K562 (cell line): ENCODE measurements at regions not wholly inside any gene's neighbourhood (a gene's known extent, or its start where the extent isn't known, plus 50 kb on each side); places are given as distances from the start of the nearest gene placed in this dataset.

Source experiments
- CBX5 ChIP-seq: IDR thresholded peaks from 2 replicates; pipeline ENCODE4 v1.6.1; 2014; ENCODE audit warnings: low read depth, borderline replicate concordance
- FOXJ2 ChIP-seq: fragments of 200-800 bp; sonication (Bioruptor generic); IDR thresholded peaks from 2 replicates; pipeline ENCODE4 v1.6.1; 2016; ENCODE audit warnings: missing genetic modification characterization, missing compliant biosample characterization
- GATA2 ChIP-seq: sonication (generic); formaldehyde crosslinking; IDR thresholded peaks from 2 replicates; pipeline ENCODE4 v1.4.0; 2020; ENCODE audit warnings: mild to moderate bottlenecking, missing genetic modification reagents
- HDAC2 ChIP-seq: fragments of 450-650 bp; IDR thresholded peaks from 2 replicates; pipeline ENCODE4 v1.6.1; 2016; ENCODE audit warnings: mild to moderate bottlenecking
- RAD51 ChIP-seq: fragments of 450-650 bp; IDR thresholded peaks from 2 replicates; pipeline ENCODE4 v1.7.1; 2016; ENCODE audit warnings: low read depth, mild to moderate bottlenecking, borderline replicate concordance
- ZKSCAN3 ChIP-seq: fragments of 250-450 bp; sonication (Bioruptor Pico); IDR thresholded peaks from 2 replicates; pipeline ENCODE4 v1.4.0; 2020
- ZNF644 ChIP-seq: fragments of 200-800 bp; sonication (Bioruptor generic); IDR thresholded peaks from 2 replicates; pipeline ENCODE4 v1.6.1; 2016; ENCODE audit warnings: low read depth, missing genetic modification characterization, missing compliant biosample characterization
- TF ChIP-seq, protein P1 (sequence below), 2 experiments: fragments of 450-650 bp; formaldehyde crosslinking in 1 of 2; IDR thresholded peaks; 2 replicates each; pipeline versions ENCODE4 v1.4.0 to v1.6.1; 2014 to 2020; ENCODE audit warnings: mild to moderate bottlenecking in 2 of 2, borderline replicate concordance in 1 of 2, low read depth in 1 of 2
- TF ChIP-seq, protein P2 (sequence below): fragments of 450-650 bp; IDR thresholded peaks from 2 replicates; pipeline ENCODE4 v1.6.1; 2016; ENCODE audit warnings: mild to moderate bottlenecking
- TF ChIP-seq, protein P3 (sequence below): sonication (generic); formaldehyde crosslinking; IDR thresholded peaks from 2 replicates; pipeline ENCODE4 v1.9.0; 2022; ENCODE audit warnings: mild to moderate bottlenecking, missing genetic modification reagents
- TF ChIP-seq, protein P4 (sequence below), 2 experiments: fragments of 450-650 bp; IDR thresholded peaks; 2 replicates each; pipeline ENCODE4 v1.6.1; 2018; ENCODE audit warnings: mild to moderate bottlenecking in 2 of 2, low read depth in 1 of 2; ENCODE audit not compliant: partially characterized antibody in 2 of 2

DNA sequence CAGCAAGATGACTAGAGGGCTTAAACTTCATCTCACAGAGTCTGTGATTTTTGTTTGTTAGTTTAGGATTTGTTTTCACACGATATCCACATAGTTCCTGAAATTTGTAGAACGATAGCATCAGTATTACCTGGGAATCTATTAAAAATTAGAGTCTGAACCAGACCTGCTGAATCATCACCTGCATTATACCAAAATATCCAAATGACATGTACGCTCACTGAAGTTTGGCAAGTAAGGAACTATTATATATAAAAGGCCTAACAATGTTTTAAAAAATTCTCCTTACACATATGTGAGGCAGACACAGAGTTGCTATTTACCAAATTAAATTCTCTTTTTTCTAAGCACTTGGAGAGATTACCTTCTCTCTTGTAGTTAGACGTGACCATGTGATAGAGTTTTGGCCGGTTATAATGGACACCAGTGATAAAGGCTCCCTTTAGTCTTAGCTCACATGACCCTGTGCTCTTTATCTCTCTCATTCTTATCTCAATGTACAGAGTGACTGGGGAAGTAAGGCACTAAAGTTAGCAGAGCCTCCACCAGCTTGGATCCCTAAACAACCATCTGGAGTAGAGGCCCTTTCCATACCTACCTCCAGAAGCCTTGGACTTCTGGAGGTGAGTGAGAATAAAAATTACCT is 363.1 kb downstream of the DSC3 start (continued):
- TF ChIP-seq FOXJ2 (tag) (peak; percentile 44; the same call in 1 of the 2 replicates), GATA2 (CRISPR knock-in tag) (peak; percentile 71), ZNF644 (tag) (peak; percentile 66; the same call in 1 of the 2 replicates), RAD51 (peak; percentile 86), CBX5 (peak; percentile 52; the same call in 1 of the 2 replicates), ZKSCAN3 (CRISPR knock-in tag) (no peak), HDAC2 (no peak)
- TF ChIP-seq, protein P1, sequence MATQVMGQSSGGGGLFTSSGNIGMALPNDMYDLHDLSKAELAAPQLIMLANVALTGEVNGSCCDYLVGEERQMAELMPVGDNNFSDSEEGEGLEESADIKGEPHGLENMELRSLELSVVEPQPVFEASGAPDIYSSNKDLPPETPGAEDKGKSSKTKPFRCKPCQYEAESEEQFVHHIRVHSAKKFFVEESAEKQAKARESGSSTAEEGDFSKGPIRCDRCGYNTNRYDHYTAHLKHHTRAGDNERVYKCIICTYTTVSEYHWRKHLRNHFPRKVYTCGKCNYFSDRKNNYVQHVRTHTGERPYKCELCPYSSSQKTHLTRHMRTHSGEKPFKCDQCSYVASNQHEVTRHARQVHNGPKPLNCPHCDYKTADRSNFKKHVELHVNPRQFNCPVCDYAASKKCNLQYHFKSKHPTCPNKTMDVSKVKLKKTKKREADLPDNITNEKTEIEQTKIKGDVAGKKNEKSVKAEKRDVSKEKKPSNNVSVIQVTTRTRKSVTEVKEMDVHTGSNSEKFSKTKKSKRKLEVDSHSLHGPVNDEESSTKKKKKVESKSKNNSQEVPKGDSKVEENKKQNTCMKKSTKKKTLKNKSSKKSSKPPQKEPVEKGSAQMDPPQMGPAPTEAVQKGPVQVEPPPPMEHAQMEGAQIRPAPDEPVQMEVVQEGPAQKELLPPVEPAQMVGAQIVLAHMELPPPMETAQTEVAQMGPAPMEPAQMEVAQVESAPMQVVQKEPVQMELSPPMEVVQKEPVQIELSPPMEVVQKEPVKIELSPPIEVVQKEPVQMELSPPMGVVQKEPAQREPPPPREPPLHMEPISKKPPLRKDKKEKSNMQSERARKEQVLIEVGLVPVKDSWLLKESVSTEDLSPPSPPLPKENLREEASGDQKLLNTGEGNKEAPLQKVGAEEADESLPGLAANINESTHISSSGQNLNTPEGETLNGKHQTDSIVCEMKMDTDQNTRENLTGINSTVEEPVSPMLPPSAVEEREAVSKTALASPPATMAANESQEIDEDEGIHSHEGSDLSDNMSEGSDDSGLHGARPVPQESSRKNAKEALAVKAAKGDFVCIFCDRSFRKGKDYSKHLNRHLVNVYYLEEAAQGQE (IDR thresholded peaks at IDR 0.05; ENCODE audit: borderline replicate concordance), result peak; percentile 43; the same call in 1 of the 2 replicates
- TF ChIP-seq, protein P1 (CRISPR knock-in tag; IDR thresholded peaks at IDR 0.05; ENCODE audit: low read depth), result no peak
- TF ChIP-seq, protein P2, sequence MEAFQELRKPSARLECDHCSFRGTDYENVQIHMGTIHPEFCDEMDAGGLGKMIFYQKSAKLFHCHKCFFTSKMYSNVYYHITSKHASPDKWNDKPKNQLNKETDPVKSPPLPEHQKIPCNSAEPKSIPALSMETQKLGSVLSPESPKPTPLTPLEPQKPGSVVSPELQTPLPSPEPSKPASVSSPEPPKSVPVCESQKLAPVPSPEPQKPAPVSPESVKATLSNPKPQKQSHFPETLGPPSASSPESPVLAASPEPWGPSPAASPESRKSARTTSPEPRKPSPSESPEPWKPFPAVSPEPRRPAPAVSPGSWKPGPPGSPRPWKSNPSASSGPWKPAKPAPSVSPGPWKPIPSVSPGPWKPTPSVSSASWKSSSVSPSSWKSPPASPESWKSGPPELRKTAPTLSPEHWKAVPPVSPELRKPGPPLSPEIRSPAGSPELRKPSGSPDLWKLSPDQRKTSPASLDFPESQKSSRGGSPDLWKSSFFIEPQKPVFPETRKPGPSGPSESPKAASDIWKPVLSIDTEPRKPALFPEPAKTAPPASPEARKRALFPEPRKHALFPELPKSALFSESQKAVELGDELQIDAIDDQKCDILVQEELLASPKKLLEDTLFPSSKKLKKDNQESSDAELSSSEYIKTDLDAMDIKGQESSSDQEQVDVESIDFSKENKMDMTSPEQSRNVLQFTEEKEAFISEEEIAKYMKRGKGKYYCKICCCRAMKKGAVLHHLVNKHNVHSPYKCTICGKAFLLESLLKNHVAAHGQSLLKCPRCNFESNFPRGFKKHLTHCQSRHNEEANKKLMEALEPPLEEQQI, result peak; percentile 99
- TF ChIP-seq, protein P3, sequence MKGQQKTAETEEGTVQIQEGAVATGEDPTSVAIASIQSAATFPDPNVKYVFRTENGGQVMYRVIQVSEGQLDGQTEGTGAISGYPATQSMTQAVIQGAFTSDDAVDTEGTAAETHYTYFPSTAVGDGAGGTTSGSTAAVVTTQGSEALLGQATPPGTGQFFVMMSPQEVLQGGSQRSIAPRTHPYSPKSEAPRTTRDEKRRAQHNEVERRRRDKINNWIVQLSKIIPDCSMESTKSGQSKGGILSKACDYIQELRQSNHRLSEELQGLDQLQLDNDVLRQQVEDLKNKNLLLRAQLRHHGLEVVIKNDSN (CRISPR knock-in tag), result peak; percentile 31; the same call in 1 of the 2 replicates
- TF ChIP-seq, protein P4, sequence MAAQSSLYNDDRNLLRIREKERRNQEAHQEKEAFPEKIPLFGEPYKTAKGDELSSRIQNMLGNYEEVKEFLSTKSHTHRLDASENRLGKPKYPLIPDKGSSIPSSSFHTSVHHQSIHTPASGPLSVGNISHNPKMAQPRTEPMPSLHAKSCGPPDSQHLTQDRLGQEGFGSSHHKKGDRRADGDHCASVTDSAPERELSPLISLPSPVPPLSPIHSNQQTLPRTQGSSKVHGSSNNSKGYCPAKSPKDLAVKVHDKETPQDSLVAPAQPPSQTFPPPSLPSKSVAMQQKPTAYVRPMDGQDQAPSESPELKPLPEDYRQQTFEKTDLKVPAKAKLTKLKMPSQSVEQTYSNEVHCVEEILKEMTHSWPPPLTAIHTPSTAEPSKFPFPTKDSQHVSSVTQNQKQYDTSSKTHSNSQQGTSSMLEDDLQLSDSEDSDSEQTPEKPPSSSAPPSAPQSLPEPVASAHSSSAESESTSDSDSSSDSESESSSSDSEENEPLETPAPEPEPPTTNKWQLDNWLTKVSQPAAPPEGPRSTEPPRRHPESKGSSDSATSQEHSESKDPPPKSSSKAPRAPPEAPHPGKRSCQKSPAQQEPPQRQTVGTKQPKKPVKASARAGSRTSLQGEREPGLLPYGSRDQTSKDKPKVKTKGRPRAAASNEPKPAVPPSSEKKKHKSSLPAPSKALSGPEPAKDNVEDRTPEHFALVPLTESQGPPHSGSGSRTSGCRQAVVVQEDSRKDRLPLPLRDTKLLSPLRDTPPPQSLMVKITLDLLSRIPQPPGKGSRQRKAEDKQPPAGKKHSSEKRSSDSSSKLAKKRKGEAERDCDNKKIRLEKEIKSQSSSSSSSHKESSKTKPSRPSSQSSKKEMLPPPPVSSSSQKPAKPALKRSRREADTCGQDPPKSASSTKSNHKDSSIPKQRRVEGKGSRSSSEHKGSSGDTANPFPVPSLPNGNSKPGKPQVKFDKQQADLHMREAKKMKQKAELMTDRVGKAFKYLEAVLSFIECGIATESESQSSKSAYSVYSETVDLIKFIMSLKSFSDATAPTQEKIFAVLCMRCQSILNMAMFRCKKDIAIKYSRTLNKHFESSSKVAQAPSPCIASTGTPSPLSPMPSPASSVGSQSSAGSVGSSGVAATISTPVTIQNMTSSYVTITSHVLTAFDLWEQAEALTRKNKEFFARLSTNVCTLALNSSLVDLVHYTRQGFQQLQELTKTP (IDR thresholded peaks at IDR 0.05; ENCODE audit: low read depth in 1 of 2, partially characterized antibody in 2 of 2), result peak; percentile 58 to 75
